NCI-H460 (cell line): ENCODE measurements at regions not wholly inside any gene's neighbourhood (a gene's known extent, or its start where the extent isn't known, plus 50 kb on each side); places are given as distances from the start of the nearest gene placed in this dataset.

Source experiments
- DNase-seq: peaks from one replicate; pipeline ENCODE4 v3.0.0-alpha.2; 2016; ENCODE audit warnings: low read depth; ENCODE audit errors: extremely low read depth

DNA sequence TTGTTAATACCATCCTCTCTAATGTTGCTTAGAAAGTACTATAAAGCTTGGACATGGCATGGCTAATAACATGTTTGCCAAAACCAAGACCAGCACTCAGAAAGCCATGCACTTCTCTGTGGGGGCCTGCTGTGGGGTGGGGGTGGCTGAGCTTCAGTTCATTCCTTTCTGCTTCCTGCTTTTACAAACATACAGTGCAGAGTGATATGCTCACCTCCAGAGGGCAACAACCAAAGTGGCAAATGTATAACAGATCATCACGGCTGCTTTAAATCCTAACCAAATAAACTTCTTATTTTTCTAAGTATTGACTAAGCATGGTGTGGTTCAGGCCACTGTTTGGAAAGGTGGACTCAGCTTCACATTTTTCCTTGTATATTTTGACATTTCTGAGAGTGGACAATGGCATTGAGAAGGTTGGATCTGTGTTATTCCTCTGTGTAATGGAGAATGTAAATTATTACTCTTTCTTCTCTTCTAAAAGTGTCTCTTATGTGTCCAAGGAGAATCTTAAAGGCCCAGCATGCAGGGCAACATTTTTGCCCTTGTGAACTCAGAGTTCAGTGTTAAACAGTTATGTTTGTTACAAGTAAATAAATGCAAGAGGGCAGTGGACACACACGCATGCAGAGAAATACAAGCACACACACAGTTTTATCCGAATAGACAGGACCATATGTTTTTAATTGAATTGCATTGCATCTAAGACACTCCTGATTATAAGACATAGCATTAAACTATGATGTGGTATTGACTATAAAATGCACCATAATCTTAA, 186.1 kb downstream of the HERPUD2 start:
- no peak for DNase-seq

DNA sequence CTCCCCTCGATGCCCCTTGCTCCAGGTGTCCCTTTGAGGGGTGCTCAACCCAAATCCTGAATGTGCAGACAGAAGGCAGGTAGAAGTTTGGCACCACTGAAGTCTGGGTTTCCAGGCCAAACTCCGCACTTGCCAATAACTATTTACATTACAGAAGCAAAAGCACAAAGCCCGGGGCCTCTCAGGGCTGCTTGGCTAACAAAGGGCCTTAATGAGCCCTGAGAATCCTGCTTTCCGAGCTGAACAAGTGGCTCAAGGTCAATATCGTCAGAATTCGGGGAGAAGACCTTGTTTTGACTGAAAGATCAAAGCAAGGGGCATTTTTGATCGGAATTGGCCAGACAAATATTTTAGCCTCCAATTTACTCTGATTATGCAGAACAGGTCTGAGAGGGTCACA, 189.9 kb downstream of the HERPUD2 start:
- no peak for DNase-seq

DNA sequence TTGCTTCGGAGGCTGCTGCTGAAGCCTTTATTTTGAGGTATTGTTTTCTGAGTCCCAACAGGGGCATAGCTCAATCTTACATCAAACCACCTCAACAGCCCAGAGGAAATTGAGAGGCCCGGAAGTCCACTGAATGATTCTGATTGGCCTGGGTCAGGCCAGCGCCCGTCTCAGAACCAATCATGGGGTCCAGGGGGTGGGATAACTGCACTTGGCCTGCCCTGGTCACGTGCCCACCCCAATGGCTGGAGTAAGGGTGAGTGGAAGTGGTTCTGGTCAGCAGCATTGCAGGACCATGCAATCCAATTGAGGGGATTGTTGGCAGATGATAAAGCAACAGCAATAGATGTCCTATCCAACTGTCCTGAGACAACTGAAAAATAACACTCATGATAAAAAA, 190.6 kb downstream of the HERPUD2 start:
- DNase-seq: no peak

DNA sequence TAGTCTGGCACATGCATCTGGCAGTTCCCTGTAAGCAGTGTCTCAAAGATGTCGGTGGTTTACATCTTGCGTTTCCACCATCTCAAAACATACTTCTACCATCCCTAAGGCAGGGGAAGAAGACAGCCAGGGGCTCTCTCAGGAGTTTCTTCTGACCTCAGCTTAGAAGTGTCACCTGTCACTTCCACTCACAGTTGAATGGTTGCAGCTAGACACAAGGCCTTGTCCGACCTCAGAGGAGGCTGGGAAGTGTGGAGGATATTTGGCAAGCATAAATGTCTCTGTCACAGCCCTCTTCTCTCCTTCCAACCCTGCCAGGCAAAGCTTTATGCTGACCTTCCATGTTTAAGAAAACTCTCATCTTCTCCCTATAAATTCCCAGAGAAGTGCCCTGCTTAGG, 193.3 kb downstream of the HERPUD2 start:
- DNase-seq: no peak

DNA sequence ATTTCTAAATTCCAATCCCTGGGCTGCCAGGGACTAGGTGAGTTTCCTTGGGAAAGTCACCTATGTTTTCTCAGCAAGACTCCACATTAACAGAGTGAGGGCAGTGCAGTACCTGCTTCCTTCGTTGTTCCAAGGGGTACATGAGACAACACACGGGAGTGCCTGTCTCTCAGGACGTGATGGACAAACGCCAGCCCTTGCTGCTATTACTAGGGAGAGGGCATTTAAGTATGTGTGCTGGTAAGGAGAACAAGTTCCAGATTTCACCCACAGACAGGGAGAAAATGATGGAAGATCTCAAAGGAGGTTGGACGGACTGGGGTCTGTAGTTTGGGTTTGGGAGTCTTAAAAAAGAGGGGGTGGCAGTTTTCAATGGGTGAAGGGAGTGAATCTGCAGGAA, 195.7 kb downstream of the HERPUD2 start:
- DNase-seq: no peak

DNA sequence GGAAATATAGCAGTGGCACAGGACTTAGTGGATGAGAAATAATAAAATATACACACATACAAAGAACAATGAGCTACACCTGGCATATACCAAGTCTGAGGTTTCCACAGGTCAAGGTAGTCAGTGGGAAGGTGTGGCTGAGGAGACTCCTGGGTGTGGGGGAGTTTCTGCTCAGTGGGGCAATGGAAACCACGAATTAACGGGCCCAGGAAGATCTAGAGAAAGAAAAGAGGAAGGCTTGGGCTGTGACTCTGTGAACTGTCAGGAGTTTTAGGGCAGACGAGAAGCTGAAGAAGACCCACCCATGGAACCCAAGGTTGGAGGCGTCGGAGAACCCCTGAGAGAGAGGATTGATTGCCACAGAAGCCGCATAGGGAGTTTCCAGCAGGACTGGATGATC, 196.5 kb downstream of the HERPUD2 start:
- no peak for DNase-seq

DNA sequence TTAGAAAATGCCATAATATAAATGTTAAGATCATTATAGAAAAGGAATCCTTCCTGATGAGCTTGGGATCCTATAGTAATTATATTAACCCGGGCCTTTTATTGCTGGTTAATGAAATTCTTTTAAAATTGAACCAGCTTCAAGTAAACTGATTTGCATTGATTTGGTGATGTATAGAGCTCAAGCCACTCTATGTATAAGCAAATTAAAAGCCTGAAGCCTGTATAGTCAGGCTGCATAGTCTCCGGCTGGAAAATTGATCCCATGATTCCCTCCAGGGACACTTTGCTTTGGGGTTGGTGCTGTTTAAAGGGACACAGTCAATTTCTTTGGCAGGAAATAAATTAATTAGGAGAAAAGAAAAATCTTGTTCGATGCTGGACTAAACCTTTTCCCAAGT, 199.1 kb downstream of the HERPUD2 start:
- no peak for DNase-seq

DNA sequence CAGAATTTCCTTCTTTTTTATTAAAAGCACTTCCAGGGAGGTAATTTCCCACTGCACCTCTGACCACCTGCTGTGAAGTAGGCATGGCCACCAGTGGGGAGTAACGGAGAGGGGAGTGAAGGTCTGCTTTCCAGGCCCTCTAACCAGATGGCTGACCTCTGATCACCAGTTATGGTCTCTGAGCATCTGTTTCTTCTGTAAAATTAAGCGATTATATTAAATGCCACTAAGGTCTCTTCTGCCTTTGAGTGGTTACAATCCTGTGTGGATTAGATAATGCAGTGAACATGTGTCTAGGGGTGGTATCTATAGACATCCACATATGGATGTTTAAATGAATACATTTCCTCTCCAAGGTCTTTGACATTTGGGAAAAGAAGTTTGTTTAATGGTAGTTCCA, 199.6 kb downstream of the HERPUD2 start:
- no peak for DNase-seq

DNA sequence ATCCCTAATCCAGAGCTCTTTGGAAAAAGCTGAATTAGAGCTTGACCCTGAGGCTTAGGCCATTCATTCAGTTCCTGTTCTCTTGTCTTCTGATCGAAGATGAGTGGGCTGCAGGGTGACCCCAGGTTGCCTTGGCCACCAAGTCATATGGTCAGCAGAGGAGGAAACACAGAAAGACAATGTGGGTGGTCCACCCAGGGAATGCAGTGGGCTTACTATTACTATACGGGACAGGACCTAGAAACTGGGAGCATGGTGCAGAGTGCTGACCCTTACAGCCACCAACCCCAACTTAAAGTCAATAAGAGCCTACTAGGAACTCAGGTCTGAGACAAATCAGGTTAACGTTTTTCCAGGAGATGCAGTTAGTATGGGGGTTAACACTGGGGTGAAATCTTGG, 200.5 kb downstream of the HERPUD2 start:
- DNase-seq: no peak

DNA sequence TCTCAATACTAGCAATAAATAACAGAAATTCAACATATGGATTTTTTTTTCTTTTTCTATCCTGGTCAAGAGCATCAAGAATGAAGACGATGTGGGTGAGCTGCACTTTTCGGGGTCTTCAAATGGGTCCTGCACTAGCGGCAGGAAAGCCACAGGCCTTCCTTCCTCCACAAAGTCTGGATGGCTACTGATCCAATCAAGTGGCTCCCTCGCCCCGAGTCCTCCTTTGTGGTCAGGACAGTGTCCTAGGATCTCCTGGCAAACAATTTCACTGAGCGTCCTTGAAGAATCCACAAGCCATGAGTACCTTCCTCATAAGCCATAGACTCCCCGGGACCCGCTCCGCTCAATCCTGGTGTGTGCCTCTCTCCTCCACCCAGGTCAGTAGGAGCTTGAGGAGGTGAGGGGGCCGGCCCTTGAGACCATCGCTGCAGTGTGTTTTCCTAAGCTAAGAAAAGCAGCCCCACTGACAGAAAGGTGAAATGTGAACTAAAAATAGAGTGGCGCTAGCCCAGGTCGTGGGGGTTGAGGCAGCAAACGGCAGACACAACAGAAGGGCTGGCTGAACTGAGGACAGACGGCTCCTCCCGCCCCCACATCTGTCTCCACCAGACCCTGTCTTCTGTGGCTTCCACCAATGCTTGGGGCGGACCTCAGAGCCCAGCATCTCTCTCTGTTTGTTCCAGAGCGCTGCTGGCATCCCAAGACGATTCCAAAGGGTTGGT, 202.3 kb downstream of the HERPUD2 start:
- DNase-seq: no peak

DNA sequence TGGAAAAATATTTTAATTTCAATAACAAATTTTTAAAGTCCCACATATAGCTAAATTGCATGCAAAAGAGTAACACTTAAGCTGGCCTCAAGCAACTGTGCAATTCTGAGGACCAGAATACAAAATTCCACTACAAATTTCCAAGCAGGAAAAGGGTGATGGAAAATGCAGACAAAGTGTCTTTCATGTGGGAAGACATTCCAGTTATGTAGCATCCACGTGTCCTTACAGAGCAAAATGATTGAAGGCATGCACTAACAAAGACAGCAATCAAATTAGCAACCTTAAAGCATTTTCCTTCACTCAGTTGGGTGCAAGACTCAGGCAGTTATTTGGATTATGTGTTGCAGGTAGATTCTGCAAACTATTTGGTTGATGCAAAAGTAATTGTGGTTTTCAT, 203.7 kb downstream of the HERPUD2 start:
- DNase-seq: no peak

DNA sequence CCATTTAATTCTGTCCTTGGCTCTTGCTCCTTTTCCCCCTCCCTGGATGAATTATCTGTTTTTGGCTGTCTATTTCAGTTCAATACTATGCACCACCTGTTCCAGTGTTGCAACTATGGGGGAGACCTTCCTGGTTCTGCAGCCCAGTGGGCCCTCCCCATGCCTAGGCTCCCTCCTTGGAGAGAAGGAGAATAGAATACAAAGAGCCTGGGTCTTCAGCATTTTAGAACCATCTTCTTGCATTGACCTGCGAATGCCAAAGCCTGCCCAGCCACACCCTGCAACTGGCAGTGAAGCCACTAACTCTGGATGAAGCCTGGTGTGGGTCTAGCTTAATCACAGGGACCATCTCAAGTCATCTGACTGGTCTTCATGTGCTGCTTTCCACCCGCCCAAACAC, 207.1 kb downstream of the HERPUD2 start:
- no peak for DNase-seq

DNA sequence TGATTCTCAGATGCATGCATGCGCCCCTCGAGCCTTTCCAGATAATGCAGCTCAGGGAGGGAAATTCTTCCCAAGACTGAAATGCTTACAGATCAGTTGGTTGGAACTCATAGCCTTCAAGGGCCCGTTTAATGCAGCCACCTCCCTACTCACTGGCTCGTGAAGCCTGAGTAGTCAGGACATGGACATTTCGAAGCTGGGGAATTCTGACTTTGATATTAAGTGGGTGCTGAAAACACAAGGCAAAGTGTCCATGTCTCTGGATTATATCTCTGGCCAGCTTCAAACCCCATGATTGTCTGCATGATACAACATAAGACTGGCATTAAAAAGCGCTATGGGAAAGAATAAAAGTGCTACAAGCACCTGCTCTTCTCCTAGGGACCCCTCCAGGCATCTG, 207.5 kb downstream of the HERPUD2 start:
- DNase-seq: no peak

DNA sequence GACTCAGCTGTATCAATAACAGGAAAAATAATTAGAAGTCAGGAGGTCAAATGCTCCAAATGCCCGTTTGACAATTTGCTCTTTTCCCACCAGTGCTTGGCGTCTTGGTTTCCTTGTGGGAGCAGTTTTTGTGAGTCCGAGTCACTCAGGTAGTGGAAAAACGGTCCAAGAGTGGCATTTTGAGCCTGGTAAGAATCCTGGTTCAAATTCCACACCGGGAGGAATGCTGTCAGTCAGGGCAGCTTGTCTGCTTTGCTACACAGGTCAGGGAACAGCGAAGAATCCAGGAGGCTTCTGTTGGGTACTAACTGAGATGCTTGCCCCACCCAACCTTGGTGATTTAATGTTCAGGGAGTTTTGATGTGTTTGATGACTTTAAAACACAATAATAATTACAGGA, 209.5 kb downstream of the HERPUD2 start:
- DNase-seq: no peak

DNA sequence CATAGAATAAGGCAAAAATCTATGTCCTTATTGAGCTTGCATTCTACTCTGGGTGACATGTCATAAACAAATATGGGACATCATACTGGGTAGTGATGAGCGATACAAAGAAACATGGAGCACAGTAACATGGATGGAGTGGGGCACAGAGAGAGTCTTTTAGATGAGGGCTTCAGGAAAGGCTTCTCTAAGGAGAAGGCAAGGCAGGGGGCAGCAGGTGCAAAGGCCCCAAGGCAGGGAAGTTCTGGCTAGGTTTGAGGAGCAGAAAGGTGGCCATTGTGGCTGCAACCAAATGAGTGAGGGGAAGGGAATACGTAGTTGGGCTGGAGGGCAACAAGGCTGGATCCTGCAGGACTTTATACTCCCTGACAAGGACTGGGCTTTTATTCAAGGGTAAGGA, 211.4 kb downstream of the HERPUD2 start:
- no peak for DNase-seq

DNA sequence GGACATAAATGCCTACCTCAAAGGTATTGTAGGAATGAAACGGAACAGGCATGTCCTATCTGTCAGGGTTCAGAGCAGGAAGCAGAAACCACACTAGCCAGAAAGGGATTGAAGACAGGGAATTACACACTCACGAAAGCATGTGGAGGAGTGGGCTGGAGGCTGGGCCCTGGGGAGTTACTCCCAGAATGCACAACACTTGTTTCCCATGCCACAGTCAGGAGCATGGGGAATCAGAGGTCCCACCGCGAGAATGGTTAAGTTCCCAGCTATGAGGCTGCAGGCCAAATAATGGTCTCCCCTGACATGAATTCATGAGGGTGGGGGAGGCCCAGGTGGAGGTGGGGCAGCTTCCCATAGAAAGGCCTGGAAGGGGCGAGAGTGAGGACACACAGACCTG, 212.7 kb downstream of the HERPUD2 start:
- no peak for DNase-seq

DNA sequence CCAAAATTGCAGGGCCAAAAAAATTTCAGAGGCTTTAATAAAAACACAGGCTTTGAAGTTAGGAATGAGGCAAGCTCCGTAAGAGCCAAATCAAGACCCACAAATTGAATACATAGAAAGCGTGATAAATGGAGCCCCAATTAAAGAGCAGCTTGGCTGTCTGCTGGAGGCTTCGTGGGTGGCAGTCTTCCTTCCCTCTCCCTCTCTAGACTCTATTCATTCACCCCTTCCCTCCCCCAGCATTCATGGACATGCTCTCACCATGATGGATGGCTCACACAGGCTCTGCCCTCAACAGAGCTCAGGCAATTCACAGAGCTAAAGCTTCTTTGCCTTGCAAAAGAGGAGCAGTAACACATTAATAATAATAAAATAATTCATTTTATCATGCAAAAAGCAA, 214.1 kb downstream of the HERPUD2 start:
- no peak for DNase-seq

DNA sequence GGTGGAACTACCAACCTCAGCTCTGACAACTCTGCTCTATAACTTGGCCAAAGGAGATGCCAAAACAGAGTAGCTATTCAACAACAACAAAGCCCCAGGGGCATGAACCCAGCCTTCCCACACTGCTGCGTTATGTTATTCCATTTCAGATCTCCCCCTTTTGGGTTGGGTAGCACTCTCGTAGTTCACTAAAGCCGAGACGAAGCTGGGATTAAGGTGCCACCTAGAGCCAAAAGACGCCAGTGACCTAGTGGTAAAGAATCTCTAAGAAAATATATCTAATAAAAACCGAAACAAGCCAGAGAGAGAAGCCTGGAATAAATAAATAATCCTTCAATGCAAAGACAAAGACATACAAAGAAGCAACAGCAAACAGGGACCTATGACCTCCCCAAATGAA, 217.3 kb downstream of the HERPUD2 start:
- no peak for DNase-seq

DNA sequence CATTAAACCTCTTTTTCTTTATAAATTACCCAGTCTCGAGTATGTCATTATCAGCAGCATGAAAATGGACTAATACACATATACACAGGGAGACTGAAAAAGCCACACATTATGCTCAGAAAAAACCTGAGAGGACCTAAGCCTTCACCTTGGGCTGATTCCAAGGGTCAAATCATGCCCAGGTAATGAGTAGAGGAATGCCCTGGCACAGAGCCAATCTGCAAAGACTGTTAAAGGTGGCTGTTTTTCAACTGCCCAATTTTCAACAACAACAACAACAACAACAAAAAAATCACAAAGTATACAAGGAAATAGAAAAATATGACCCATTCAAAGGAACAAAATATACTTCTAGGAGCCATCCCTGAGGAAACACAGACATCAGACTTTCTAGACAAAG, 220.2 kb upstream of the TBX20 start:
- DNase-seq: no peak

DNA sequence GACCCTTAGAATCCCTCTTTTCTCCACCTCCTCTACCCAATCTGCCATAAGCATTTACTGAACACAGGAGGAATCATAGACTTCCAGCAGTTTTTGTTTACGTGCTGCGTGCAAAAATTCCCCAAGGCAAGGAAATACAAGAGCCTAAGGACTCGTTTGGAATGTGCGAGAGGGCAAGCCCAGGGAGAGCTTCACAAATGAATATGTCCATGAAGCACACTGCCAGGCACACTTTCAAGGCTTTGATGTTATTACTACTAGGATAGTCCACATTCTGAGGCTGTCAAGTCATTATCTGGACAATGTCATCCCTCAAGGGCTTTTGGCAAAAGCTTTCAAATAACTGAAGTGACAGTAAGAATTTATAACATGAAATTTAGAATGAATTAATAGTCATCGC, 214.7 kb upstream of the TBX20 start:
- DNase-seq: no peak

DNA sequence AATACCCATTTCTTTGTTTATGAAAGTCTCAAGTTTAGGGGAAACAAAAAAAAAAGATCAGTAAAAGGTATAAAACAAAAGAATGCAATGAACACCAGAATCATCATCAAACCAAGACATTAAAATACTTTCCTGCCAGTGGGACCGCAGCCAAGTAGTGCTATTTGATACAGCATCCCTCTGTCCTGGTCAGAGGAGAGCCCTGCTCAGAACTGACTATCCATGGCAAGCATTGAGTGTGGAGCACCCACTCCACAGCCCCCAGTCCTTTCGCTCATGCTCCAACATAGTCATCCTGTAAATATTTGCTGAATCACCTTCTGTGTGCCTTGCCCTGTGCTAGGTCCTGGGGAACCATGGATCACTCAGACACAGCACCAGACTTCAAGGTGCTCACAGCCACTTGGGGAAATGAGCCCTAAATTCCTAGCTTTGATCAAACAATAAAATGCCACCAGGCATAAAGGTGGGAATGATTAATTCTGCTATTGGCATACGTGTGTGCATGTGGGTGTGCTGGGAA, 213.6 kb upstream of the TBX20 start:
- no peak for DNase-seq

DNA sequence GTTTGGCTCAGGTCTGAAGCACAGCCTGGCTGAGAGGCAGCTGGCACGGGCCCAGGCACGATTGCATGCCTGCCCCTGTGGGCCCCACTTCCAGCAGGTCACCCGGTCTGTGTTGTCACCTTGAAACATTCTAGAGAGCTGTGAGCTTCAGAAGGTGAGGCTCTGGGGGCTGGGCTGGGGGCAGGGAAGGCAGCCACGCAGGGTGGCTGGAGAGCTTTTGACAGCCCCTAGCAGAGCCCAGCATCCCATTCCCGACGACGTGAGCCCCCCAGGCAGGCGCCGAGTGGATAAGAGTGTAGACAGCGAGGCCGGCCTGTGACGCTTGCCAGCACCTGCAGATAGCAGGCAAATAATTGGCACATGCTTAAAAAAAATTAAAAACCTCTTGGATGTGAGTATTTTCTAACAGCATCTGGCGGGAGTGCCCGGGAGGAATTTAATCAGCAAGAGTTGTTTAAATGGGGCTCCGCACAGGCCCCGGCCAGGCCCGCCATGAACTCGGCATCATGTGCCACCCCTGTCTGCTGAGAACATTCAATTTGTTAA, 212.0 kb upstream of the TBX20 start:
- DNase-seq: no peak
